IMR-90 (cell line): ENCODE measurements at regions not wholly inside any gene's neighbourhood (a gene's known extent, or its start where the extent isn't known, plus 50 kb on each side); places are given as distances from the start of the nearest gene placed in this dataset.

Experiments
- ATAC-seq: fragments of 200-7000 bp; cut with Tn5 transposase; 2 replicates; pipeline ENCODE4 v1.9.1; 2020; ENCODE audit warnings: low read depth, mild to moderate bottlenecking, moderate library complexity
- BruUV-seq: library from RNA; stranded (reverse); fragments of 400-500 nt; replicated peaks from 2 replicates; lab custom pipeline; 2021; lab: Mats Ljungman, UMichigan
- CTCF ChIA-PET: fragments of 300-600 bp; formaldehyde crosslinking; extraction: SDS; loops from one replicate; lab custom pipeline; 2021; ENCODE audit warnings: antibody characterized with exemption; lab: Yijun Ruan, JAX
- POLR2A ChIA-PET: fragments of 300-600 bp; sonication (Branson Sonifier 250); formaldehyde crosslinking; loops from one replicate; lab custom pipeline; 2022; ENCODE audit warnings: antibody characterized with exemption; ENCODE audit not compliant: unreplicated experiment; lab: Charles Lee
- DNase-seq: peaks from one replicate; pipeline ENCODE4 v3.0.0; 2013
- H2AFZ ChIP-seq: replicated peaks from 2 replicates; pipeline ENCODE3; 2013; ENCODE audit warnings: low read length, mild to moderate bottlenecking; ENCODE audit not compliant: poor library complexity
- H2AK5ac ChIP-seq: 2 replicates; pipeline ENCODE4 v1.6.1; 2013; ENCODE audit warnings: low read depth, low read length, inconsistent platforms
- H2AK9ac ChIP-seq: replicated peaks from 2 replicates; pipeline ENCODE3; 2013; ENCODE audit warnings: mild to moderate bottlenecking, low read depth, low read length, moderate library complexity; ENCODE audit not compliant: poor library complexity
- H2BK120ac ChIP-seq: 2 replicates; pipeline ENCODE4 v1.6.1; 2013; ENCODE audit warnings: low read depth, low read length, inconsistent platforms
- H2BK15ac ChIP-seq: 3 replicates; pipeline ENCODE4 v1.6.1; 2013; ENCODE audit warnings: low read depth, low read length, inconsistent platforms
- H2BK20ac ChIP-seq: 2 replicates; pipeline ENCODE4 v1.6.1; 2013; ENCODE audit warnings: low read depth, mild to moderate bottlenecking, inconsistent platforms, low read length, moderate library complexity
- H2BK5ac ChIP-seq: 2 replicates; pipeline ENCODE4 v1.6.1; 2013; ENCODE audit warnings: mild to moderate bottlenecking, low read depth, low read length, inconsistent platforms; ENCODE audit not compliant: poor library complexity, severe bottlenecking
- H3K14ac ChIP-seq: replicated peaks from 2 replicates; pipeline ENCODE4 v1.6.1; 2013; ENCODE audit warnings: low read depth, low read length, inconsistent platforms
- H3K18ac ChIP-seq: 2 replicates; pipeline ENCODE4 v1.6.1; 2013; ENCODE audit warnings: low read depth, low read length, control low read depth
- H3K23ac ChIP-seq: 2 replicates; pipeline ENCODE4 v1.6.1; 2013; ENCODE audit warnings: low read depth, low read length, inconsistent platforms
- H3K27ac ChIP-seq: 2 replicates; pipeline ENCODE4 v1.5.1; 2013; ENCODE audit warnings: mild to moderate bottlenecking, control low read depth, low read length; ENCODE audit not compliant: insufficient read depth
- H3K27me3 ChIP-seq: 2 replicates; pipeline ENCODE4 v1.6.1; 2013; ENCODE audit warnings: low read length; ENCODE audit not compliant: control insufficient read depth, insufficient read depth
- H3K36me3 ChIP-seq: 2 replicates; pipeline ENCODE4 v1.6.1; 2013; ENCODE audit warnings: low read length, mixed read lengths; ENCODE audit not compliant: control insufficient read depth, insufficient read depth
- H3K4ac ChIP-seq: 2 replicates; pipeline ENCODE4 v1.6.1; 2013; ENCODE audit warnings: low read depth, low read length, inconsistent platforms
- H3K4me1 ChIP-seq: 2 replicates; pipeline ENCODE4 v1.6.1; 2013; ENCODE audit warnings: low read length, mixed read lengths; ENCODE audit not compliant: control insufficient read depth, insufficient read depth
- H3K4me2 ChIP-seq: 2 replicates; pipeline ENCODE4 v1.6.1; 2013; ENCODE audit warnings: low read depth, mild to moderate bottlenecking, control low read depth, low read length, moderate library complexity
- H3K4me3 ChIP-seq: 2 replicates; pipeline ENCODE4 v1.5.1; 2013; ENCODE audit warnings: low read depth, mild to moderate bottlenecking, control low read depth, low read length, moderate library complexity; ENCODE audit not compliant: insufficient read depth
- H3K56ac ChIP-seq: 2 replicates; pipeline ENCODE4 v1.6.1; 2013; ENCODE audit warnings: low read length, inconsistent platforms; ENCODE audit not compliant: insufficient read depth; ENCODE audit errors: extremely low read depth
- H3K79me1 ChIP-seq, 2 experiments: 2 replicates each; pipeline ENCODE4 v1.6.1; 2013; ENCODE audit warnings: low read length in 2 of 2, inconsistent platforms in 1 of 2, low read depth in 1 of 2
- H3K9ac ChIP-seq: 2 replicates; pipeline ENCODE4 v1.6.1; 2013; ENCODE audit warnings: low read depth, low read length, control low read depth
- H3K9me1 ChIP-seq: 2 replicates; pipeline ENCODE4 v1.6.1; 2013; ENCODE audit warnings: low read length, inconsistent platforms; ENCODE audit not compliant: insufficient read depth
- H3K9me3 ChIP-seq: 2 replicates; pipeline ENCODE4 v1.6.1; 2013; ENCODE audit warnings: low read length; ENCODE audit not compliant: control insufficient read depth, insufficient read depth
- H4K20me1 ChIP-seq: 2 replicates; pipeline ENCODE4 v1.6.1; 2013; ENCODE audit warnings: low read length, inconsistent platforms; ENCODE audit not compliant: insufficient read depth
- H4K5ac ChIP-seq: 2 replicates; pipeline ENCODE4 v1.6.1; 2013; ENCODE audit warnings: mild to moderate bottlenecking, low read depth, low read length, control low read depth
- H4K8ac ChIP-seq, 2 experiments: 2 replicates each; pipeline ENCODE4 v1.6.1; 2013; ENCODE audit warnings: low read depth in 2 of 2, low read length in 2 of 2, control low read depth in 1 of 2, inconsistent platforms in 1 of 2
- H4K91ac ChIP-seq: 2 replicates; pipeline ENCODE4 v1.6.1; 2013; ENCODE audit warnings: low read depth, low read length, inconsistent platforms; ENCODE audit not compliant: insufficient read depth
- BHLHE40 ChIP-seq: fragments of 150-350 bp; IDR thresholded peaks from 2 replicates; pipeline ENCODE4 v1.6.1; 2016; ENCODE audit warnings: mild to moderate bottlenecking, low read depth, low read length
- CEBPB ChIP-seq: IDR thresholded peaks from 2 replicates; pipeline ENCODE4 v1.6.1; 2012; ENCODE audit warnings: low read depth, low read length, improper control_type of control experiment
- CHD1 ChIP-seq: IDR thresholded peaks from 2 replicates; pipeline ENCODE4 v1.6.1; 2012; ENCODE audit warnings: low read depth, low read length, improper control_type of control experiment
- CTCF ChIP-seq: conservative IDR thresholded peaks from 2 replicates; pipeline ENCODE4 v1.5.1; 2012; ENCODE audit warnings: mild to moderate bottlenecking, low read depth, low read length, improper control_type of control experiment
- ELK1 ChIP-seq: fragments of 150-350 bp; IDR thresholded peaks from 2 replicates; pipeline ENCODE4 v1.6.1; 2016; ENCODE audit warnings: low read depth, mild to moderate bottlenecking, low read length, moderate library complexity, borderline replicate concordance
- MAFK ChIP-seq: IDR thresholded peaks from 2 replicates; pipeline ENCODE4 v1.6.1; 2012; ENCODE audit warnings: low read depth, low read length, improper control_type of control experiment
- MAZ ChIP-seq: IDR thresholded peaks from 2 replicates; pipeline ENCODE4 v1.6.1; 2012; ENCODE audit warnings: low read depth, mild to moderate bottlenecking, low read length, improper control_type of control experiment, moderate library complexity, borderline replicate concordance
- MXI1 ChIP-seq: IDR thresholded peaks from 2 replicates; pipeline ENCODE4 v1.6.1; 2012; ENCODE audit warnings: low read depth, mild to moderate bottlenecking, low read length, moderate library complexity, borderline replicate concordance
- NFE2L2 ChIP-seq: fragments of 150-350 bp; IDR thresholded peaks from 2 replicates; pipeline ENCODE4 v1.6.1; 2016; ENCODE audit warnings: low read depth, mild to moderate bottlenecking, low read length
- RFX5 ChIP-seq: IDR thresholded peaks from 2 replicates; pipeline ENCODE4 v1.8.0; 2012; ENCODE audit warnings: low read depth, mild to moderate bottlenecking, low read length, moderate library complexity
- SMC3 ChIP-seq: fragments of 150-350 bp; IDR thresholded peaks from 2 replicates; pipeline ENCODE4 v1.6.1; 2016; ENCODE audit warnings: low read depth, mild to moderate bottlenecking, antibody characterized with exemption, low read length, moderate library complexity
- WGBS, 2 experiments: methylation state at CpG; one replicate each; pipeline versions ENCODE4 v1.1.5 to v1.1.7; 2013; ENCODE audit warnings: missing lambda C conversion rate in 2 of 2; ENCODE audit not compliant: insufficient read length in 1 of 2; ENCODE audit errors: extremely low coverage in 2 of 2; 5-methylcytosine and 5-hydroxymethylcytosine counted together
- dilution Hi-C: fragments of 300-500 bp; cut with HindIII; formaldehyde crosslinking; loops from one replicate; pipeline ENCODE4 v1.14.3; 2018; ENCODE audit warnings: low sequenced_read_pairs; ENCODE audit not compliant: unreplicated experiment
- in situ Hi-C: fragments of 300-500 bp; cut with MboI; formaldehyde crosslinking; loops from 3 replicates; pipeline ENCODE4 v1.14.3; 2019; ENCODE audit warnings: low sequenced_read_pairs, inconsistent platforms, mixed read lengths
- intact Hi-C: fragments of 100-400 bp; cut with micrococcal nuclease; formaldehyde crosslinking; loops from 2 replicates; pipeline ENCODE4 v1.10.0; 2022

GRCh38 chr4:25560605-25561004, 95.0 kb upstream of the SLC34A2 start:
- CTCF ChIA-PET = no interaction called here
- no TSS peak for BruUV-seq
- H2BK20ac ChIP-seq = no peak overlapping the region

More at GRCh38 chr4:25560605-25561004, 95.0 kb upstream of the SLC34A2 start:
- Histone ChIP-seq H3K4me1 (no peaks in the 10 kb centered on the region), H2AK9ac (no peak overlapping the region), H4K8ac (no peak overlapping the region), H2BK120ac (no peak overlapping the region), H3K36me3 (no peaks in the 10 kb centered on the region), H4K20me1 (no peaks in the 10 kb centered on the region), H2BK15ac (no peak overlapping the region), H2AFZ (no peak overlapping the region), H3K23ac (no peak overlapping the region), H3K18ac (no peak overlapping the region), H3K4me3 (no peak overlapping the region), H2BK5ac (no peak overlapping the region), H3K9me3 (no peaks in the 10 kb centered on the region), H3K14ac (no peak overlapping the region), H3K27ac (no peak overlapping the region), H3K4me2 (no peak overlapping the region), H3K9ac (no peak overlapping the region), H4K91ac (no peak overlapping the region), H3K4ac (no peak overlapping the region), H2AK5ac (no peak overlapping the region), H4K5ac (no peak overlapping the region), H3K56ac (no peak overlapping the region), H3K79me1 (no peaks in the 10 kb centered on the region), H3K9me1 (no peaks in the 10 kb centered on the region), H3K27me3 (no peaks in the 10 kb centered on the region)
- no peak for TF ChIP-seq CHD1
- no peak for TF ChIP-seq MAFK
- TF ChIP-seq ELK1 = no peak
- no peak for TF ChIP-seq MAZ
- TF ChIP-seq NFE2L2 = no peak
- TF ChIP-seq SMC3 = no peak
- TF ChIP-seq CEBPB = no peak
- TF ChIP-seq MXI1 = no peak
- TF ChIP-seq CTCF = no peak
- TF ChIP-seq RFX5 = no peak
- no peak for TF ChIP-seq BHLHE40
- no peak for ATAC-seq
- in situ Hi-C loops = no loop called here
- POLR2A ChIA-PET = no interaction called here
- 80% methylated on average over 1 of the region's 8 CpGs; no CpG with 5 or more reads in 1 of the 2 experiments for WGBS, 2 experiments
- dilution Hi-C loops = no loop called here
- intact Hi-C loops = no loop called here
- DNase-seq = no peak
